MM.1S (cell line): ENCODE measurements at regions not wholly inside any gene's neighbourhood (a gene's known extent, or its start where the extent isn't known, plus 50 kb on each side); places are given as distances from the start of the nearest gene placed in this dataset.

ENCODE experiments used
- DNase-seq: peaks from one replicate; pipeline ENCODE4 v3.0.0-alpha.2; 2015
- H2AFZ ChIP-seq: fragments of 300-600 bp; sonication (generic); 2 replicates; pipeline ENCODE4 v1.6.0; 2016; ENCODE audit warnings: antibody characterized with exemption, low read length
- H3F3A ChIP-seq: fragments of 300-600 bp; sonication (generic); 2 replicates; pipeline ENCODE4 v1.6.1; 2016; ENCODE audit warnings: mild to moderate bottlenecking, antibody characterized with exemption, low read length, moderate library complexity, mixed read lengths; ENCODE audit not compliant: insufficient read depth
- H3K27ac ChIP-seq: fragments of 300-600 bp; sonication (generic); 2 replicates; pipeline ENCODE4 v1.5.1; 2016; ENCODE audit warnings: mild to moderate bottlenecking, low read length
- H3K27me3 ChIP-seq: fragments of 300-600 bp; sonication (generic); replicated peaks from 2 replicates; pipeline ENCODE4 v1.6.0; 2016; ENCODE audit warnings: low read length; ENCODE audit not compliant: insufficient read depth
- H3K36me3 ChIP-seq: fragments of 300-600 bp; sonication (generic); replicated peaks from 2 replicates; pipeline ENCODE4 v1.6.1; 2016; ENCODE audit warnings: mild to moderate bottlenecking, low read length, mixed read lengths; ENCODE audit not compliant: insufficient read depth
- H3K4me1 ChIP-seq: fragments of 300-600 bp; sonication (generic); 2 replicates; pipeline ENCODE4 v1.6.1; 2016; ENCODE audit warnings: low read length, mixed read lengths
- H3K4me2 ChIP-seq: fragments of 300-600 bp; sonication (generic); 2 replicates; pipeline ENCODE4 v1.6.0; 2016; ENCODE audit warnings: low read depth, low read length
- H3K4me3 ChIP-seq: fragments of 300-600 bp; sonication (generic); 2 replicates; pipeline ENCODE4 v1.5.1; 2016; ENCODE audit warnings: low read length, mixed read lengths
- H3K79me2 ChIP-seq: fragments of 300-600 bp; sonication (generic); 2 replicates; pipeline ENCODE4 v1.6.1; 2016; ENCODE audit warnings: mixed run types, low read length, mixed read lengths
- H3K9ac ChIP-seq: fragments of 300-600 bp; sonication (generic); 2 replicates; pipeline ENCODE4 v1.6.1; 2016; ENCODE audit warnings: low read length, mixed read lengths
- H3K9me2 ChIP-seq: fragments of 300-600 bp; sonication (generic); replicated peaks from 2 replicates; pipeline ENCODE4 v1.6.1; 2016; ENCODE audit warnings: mild to moderate bottlenecking, low read length, mixed read lengths; ENCODE audit not compliant: insufficient read depth
- H3K9me3 ChIP-seq: fragments of 300-600 bp; sonication (generic); replicated peaks from 2 replicates; pipeline ENCODE4 v1.6.1; 2016; ENCODE audit warnings: mild to moderate bottlenecking, low read length, mixed read lengths; ENCODE audit not compliant: insufficient read depth
- H4K20me1 ChIP-seq: fragments of 300-600 bp; sonication (generic); 2 replicates; pipeline ENCODE4 v1.6.1; 2016; ENCODE audit warnings: mild to moderate bottlenecking, low read length, moderate library complexity, mixed read lengths; ENCODE audit not compliant: insufficient read depth
- CTCF ChIP-seq: fragments of 300-600 bp; sonication (generic); IDR thresholded peaks from 2 replicates; pipeline ENCODE4 v1.5.1; 2016; ENCODE audit warnings: antibody characterized with exemption, low read length, mixed read lengths
- EZH2 ChIP-seq: fragments of 300-600 bp; sonication (generic); optimal IDR thresholded peaks from 2 replicates; pipeline ENCODE3; 2017; ENCODE audit warnings: low read depth, mild to moderate bottlenecking, antibody characterized with exemption, low read length, mixed read lengths
- EZH2phosphoT487 ChIP-seq: fragments of 300-600 bp; sonication (generic); IDR thresholded peaks from 2 replicates; pipeline ENCODE4 v1.6.1; 2018; ENCODE audit warnings: antibody characterized with exemption, low read length

DNA sequence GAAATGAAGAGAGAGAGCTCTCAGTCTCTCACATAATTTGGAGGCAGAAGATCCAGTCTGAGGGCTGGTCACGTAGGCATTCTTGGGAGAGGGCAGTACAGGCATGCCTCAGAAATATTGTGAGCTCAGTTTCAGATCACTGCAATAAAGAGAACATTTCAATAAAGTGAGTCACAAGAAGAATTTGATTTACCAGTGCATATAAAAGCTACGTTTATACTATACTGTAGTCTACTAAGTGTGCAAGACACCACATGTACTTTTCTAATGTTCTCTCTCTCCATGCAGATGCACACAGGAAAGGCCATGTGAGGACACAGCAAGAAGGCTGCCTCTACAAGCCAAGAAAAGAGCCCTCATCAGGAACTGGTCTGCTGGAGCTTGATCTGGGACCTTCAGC lies 583.5 kb upstream of the FAT1 start:
- H3K27me3 ChIP-seq, result no peaks in the 10 kb centered on the region
- no peaks in the 10 kb centered on the region for H3K9me3 ChIP-seq
- no peaks in the 10 kb centered on the region for H4K20me1 ChIP-seq
- no peaks in the 10 kb centered on the region for H3K79me2 ChIP-seq
- no peak overlapping the region for H3K4me3 ChIP-seq
- H3K27ac ChIP-seq, result no peak overlapping the region
- no peaks in the 10 kb centered on the region for H3K9me2 ChIP-seq
- no peak overlapping the region for H3K9ac ChIP-seq
- no peaks in the 10 kb centered on the region for H3F3A ChIP-seq
- DNase-seq, result no peak
- TF ChIP-seq EZH2phosphoT487 (no peak), CTCF (no peak), EZH2 (no peak)
- H3K4me2 ChIP-seq, result no peak overlapping the region
- no peaks in the 10 kb centered on the region for H3K4me1 ChIP-seq
- no peak overlapping the region for H2AFZ ChIP-seq
- no peaks in the 10 kb centered on the region for H3K36me3 ChIP-seq

- no peak overlapping the region for H3K27ac ChIP-seq
- H3K4me1 ChIP-seq, result no peaks in the 10 kb centered on the region
- no peaks in the 10 kb centered on the region for H3K9me3 ChIP-seq
- TF ChIP-seq CTCF (no peak), EZH2phosphoT487 (no peak), EZH2 (no peak)
- DNase-seq, result no peak
- H3K9me2 ChIP-seq, result no peaks in the 10 kb centered on the region
- H3K4me2 ChIP-seq, result no peak overlapping the region
- no peaks in the 10 kb centered on the region for H3K36me3 ChIP-seq
- H3K79me2 ChIP-seq, result no peaks in the 10 kb centered on the region
- no peaks in the 10 kb centered on the region for H3F3A ChIP-seq
- H2AFZ ChIP-seq, result no peak overlapping the region
- no peaks in the 10 kb centered on the region for H3K27me3 ChIP-seq
- H3K4me3 ChIP-seq, result no peak overlapping the region
- H4K20me1 ChIP-seq, result no peaks in the 10 kb centered on the region
- no peak overlapping the region for H3K9ac ChIP-seq
These were observed 585.8 kb upstream of the FAT1 start for GRCh38 chr4:187309456-187309855.

DNA sequence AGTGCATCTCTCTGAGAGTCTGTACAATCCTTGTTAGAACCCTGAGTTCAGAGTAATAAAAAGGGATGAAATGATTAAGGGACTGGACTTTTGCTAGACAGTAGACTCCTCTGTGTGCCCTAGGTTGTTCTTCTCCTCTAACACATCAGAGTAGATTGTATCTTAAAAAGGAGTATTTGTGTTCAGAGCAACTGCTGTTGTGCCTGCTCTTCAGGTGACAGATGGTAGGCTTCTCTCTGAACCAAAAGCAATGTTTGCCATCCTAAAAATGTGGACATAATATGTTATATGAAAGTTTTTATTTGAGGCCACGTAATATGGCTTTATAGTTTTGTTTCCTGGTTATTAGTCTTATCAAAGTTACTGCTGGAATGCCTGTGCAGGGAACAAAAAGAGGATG lies 588.6 kb upstream of the FAT1 start:
- no peaks in the 10 kb centered on the region for H3K27me3 ChIP-seq
- no peaks in the 10 kb centered on the region for H3K9me3 ChIP-seq
- no peaks in the 10 kb centered on the region for H3K4me1 ChIP-seq
- H4K20me1 ChIP-seq, result no peaks in the 10 kb centered on the region
- no peak overlapping the region for H3K4me3 ChIP-seq
- H3K9ac ChIP-seq, result no peak overlapping the region
- no peak overlapping the region for H2AFZ ChIP-seq
- H3K27ac ChIP-seq, result no peak overlapping the region
- no peaks in the 10 kb centered on the region for H3F3A ChIP-seq
- no peak overlapping the region for H3K4me2 ChIP-seq
- H3K79me2 ChIP-seq, result no peaks in the 10 kb centered on the region
- no peak for DNase-seq
- TF ChIP-seq CTCF, result no peak
- no peak for TF ChIP-seq EZH2
- no peak for TF ChIP-seq EZH2phosphoT487
- H3K9me2 ChIP-seq, result no peaks in the 10 kb centered on the region
- no peaks in the 10 kb centered on the region for H3K36me3 ChIP-seq

DNA sequence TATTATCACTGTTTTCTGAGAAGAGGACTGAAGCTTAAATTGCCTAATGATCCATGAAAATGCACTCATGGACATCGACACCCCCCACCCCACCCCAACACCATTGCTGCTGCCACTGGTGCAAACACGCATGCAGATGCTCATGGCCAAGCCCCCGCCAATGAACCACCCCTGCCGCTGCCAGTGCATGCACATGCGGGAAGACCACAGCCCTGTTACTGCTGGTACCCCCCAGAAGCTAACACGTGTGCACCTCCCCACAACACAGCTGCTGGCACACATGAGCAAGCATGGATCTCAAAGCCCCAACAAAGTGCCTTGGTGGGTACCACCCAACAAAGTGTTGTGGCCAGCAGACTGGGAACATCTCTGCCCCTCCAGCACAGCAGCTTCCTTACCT lies 594.1 kb upstream of the FAT1 start:
- Histone ChIP-seq H3K27ac (no peak overlapping the region), H3K4me1 (no peaks in the 10 kb centered on the region), H3K27me3 (no peaks in the 10 kb centered on the region), H2AFZ (no peak overlapping the region), H3K9ac (no peak overlapping the region), H3K4me2 (no peak overlapping the region), H3K79me2 (no peaks in the 10 kb centered on the region), H3K9me2 (no peaks in the 10 kb centered on the region), H4K20me1 (no peaks in the 10 kb centered on the region), H3K4me3 (no peak overlapping the region), H3K36me3 (no peaks in the 10 kb centered on the region), H3F3A (no peaks in the 10 kb centered on the region), H3K9me3 (no peaks in the 10 kb centered on the region)
- no peak for DNase-seq
- no peak for TF ChIP-seq CTCF
- no peak for TF ChIP-seq EZH2
- no peak for TF ChIP-seq EZH2phosphoT487
